ENCODE measurements at regions not wholly inside any gene's neighbourhood (a gene's known extent, or its start where the extent isn't known, plus 50 kb on each side); places are given as distances from the start of the nearest gene placed in this dataset.

- TF ChIP-seq CTCF (IDR thresholded peaks at IDR 0.05; ENCODE audit: insufficient read depth, low read length, poor library complexity, severe bottlenecking) (no peak), EZH2phosphoT487 (conservative IDR thresholded peaks at IDR 0.05; ENCODE audit: low read length) (no peak)
Measured at GRCh38 chr13:50197705-50198104, 182.5 kb downstream of the KCNRG start.

Data from SU-DHL-6 (cell line).